ENCODE measurements at regions not wholly inside any gene's neighbourhood (a gene's known extent, or its start where the extent isn't known, plus 50 kb on each side); places are given as distances from the start of the nearest gene placed in this dataset.

GRCh38 chr3:89649431-89649830, 542.0 kb downstream of the EPHA3 start:
- Histone ChIP-seq H3K9me2 (ENCODE audit: insufficient read depth, low read length) (no peaks in the 10 kb centered on the region), H3K4me3 (ENCODE audit: low read length) (no peak overlapping the region), H4K20me1 (ENCODE audit: insufficient read depth) (no peaks in the 10 kb centered on the region), H3F3A (ENCODE audit: insufficient read depth, low read length, poor library complexity, severe bottlenecking) (no peaks in the 10 kb centered on the region), H3K9ac (ENCODE audit: low read length) (no peak overlapping the region), H3K79me2 (replicated peaks; ENCODE audit: insufficient read depth, low read length) (no peaks in the 10 kb centered on the region), H3K36me3 (ENCODE audit: insufficient read depth, low read length) (no peaks in the 10 kb centered on the region), H3K4me2 (ENCODE audit: low read length) (no peak overlapping the region), H3K9me3 (ENCODE audit: low read length) (no peaks in the 10 kb centered on the region), H2AFZ (ENCODE audit: low read depth, low read length) (no peak overlapping the region), H3K27ac (ENCODE audit: low read length) (no peak overlapping the region), H3K27me3 (ENCODE audit: insufficient read depth, low read depth, low read length) (no peaks in the 10 kb centered on the region)
- TF ChIP-seq EP300 (conservative IDR thresholded peaks at IDR 0.05; ENCODE audit: poor library complexity, severe bottlenecking) (no peak), MXI1 (conservative IDR thresholded peaks at IDR 0.05; ENCODE audit: poor library complexity, severe bottlenecking) (no peak), EZH2 (IDR thresholded peaks at IDR 0.05; ENCODE audit: borderline replicate concordance, insufficient read depth, low read length, poor library complexity, severe bottlenecking) (no peak), TAF1 (IDR thresholded peaks at IDR 0.05; ENCODE audit: low read depth) (no peak), SMC3 (conservative IDR thresholded peaks at IDR 0.05; ENCODE audit: poor library complexity) (no peak), POLR2AphosphoS5 (IDR thresholded peaks at IDR 0.05) (no peak), RAD21 (conservative IDR thresholded peaks at IDR 0.05) (no peak)
- TF ChIP-seq, protein P1, sequence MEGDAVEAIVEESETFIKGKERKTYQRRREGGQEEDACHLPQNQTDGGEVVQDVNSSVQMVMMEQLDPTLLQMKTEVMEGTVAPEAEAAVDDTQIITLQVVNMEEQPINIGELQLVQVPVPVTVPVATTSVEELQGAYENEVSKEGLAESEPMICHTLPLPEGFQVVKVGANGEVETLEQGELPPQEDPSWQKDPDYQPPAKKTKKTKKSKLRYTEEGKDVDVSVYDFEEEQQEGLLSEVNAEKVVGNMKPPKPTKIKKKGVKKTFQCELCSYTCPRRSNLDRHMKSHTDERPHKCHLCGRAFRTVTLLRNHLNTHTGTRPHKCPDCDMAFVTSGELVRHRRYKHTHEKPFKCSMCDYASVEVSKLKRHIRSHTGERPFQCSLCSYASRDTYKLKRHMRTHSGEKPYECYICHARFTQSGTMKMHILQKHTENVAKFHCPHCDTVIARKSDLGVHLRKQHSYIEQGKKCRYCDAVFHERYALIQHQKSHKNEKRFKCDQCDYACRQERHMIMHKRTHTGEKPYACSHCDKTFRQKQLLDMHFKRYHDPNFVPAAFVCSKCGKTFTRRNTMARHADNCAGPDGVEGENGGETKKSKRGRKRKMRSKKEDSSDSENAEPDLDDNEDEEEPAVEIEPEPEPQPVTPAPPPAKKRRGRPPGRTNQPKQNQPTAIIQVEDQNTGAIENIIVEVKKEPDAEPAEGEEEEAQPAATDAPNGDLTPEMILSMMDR (IDR thresholded peaks at IDR 0.05; ENCODE audit: poor library complexity, severe bottlenecking), result no peak
- TF ChIP-seq, protein P2, sequence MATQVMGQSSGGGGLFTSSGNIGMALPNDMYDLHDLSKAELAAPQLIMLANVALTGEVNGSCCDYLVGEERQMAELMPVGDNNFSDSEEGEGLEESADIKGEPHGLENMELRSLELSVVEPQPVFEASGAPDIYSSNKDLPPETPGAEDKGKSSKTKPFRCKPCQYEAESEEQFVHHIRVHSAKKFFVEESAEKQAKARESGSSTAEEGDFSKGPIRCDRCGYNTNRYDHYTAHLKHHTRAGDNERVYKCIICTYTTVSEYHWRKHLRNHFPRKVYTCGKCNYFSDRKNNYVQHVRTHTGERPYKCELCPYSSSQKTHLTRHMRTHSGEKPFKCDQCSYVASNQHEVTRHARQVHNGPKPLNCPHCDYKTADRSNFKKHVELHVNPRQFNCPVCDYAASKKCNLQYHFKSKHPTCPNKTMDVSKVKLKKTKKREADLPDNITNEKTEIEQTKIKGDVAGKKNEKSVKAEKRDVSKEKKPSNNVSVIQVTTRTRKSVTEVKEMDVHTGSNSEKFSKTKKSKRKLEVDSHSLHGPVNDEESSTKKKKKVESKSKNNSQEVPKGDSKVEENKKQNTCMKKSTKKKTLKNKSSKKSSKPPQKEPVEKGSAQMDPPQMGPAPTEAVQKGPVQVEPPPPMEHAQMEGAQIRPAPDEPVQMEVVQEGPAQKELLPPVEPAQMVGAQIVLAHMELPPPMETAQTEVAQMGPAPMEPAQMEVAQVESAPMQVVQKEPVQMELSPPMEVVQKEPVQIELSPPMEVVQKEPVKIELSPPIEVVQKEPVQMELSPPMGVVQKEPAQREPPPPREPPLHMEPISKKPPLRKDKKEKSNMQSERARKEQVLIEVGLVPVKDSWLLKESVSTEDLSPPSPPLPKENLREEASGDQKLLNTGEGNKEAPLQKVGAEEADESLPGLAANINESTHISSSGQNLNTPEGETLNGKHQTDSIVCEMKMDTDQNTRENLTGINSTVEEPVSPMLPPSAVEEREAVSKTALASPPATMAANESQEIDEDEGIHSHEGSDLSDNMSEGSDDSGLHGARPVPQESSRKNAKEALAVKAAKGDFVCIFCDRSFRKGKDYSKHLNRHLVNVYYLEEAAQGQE (IDR thresholded peaks at IDR 0.05; ENCODE audit: borderline replicate concordance), result no peak

- Histone ChIP-seq H2AFZ (ENCODE audit: low read depth, low read length) (no peak overlapping the region), H3K79me2 (replicated peaks; ENCODE audit: insufficient read depth, low read length) (no peaks in the 10 kb centered on the region), H3K4me2 (ENCODE audit: low read length) (no peak overlapping the region), H3K9me3 (ENCODE audit: low read length) (peaks cover 3% of the 10 kb centered on the region), H3F3A (ENCODE audit: insufficient read depth, low read length, poor library complexity, severe bottlenecking) (no peaks in the 10 kb centered on the region), H4K20me1 (ENCODE audit: insufficient read depth) (no peaks in the 10 kb centered on the region), H3K27ac (ENCODE audit: low read length) (no peak overlapping the region), H3K27me3 (ENCODE audit: insufficient read depth, low read depth, low read length) (no peaks in the 10 kb centered on the region), H3K9me2 (ENCODE audit: insufficient read depth, low read length) (no peaks in the 10 kb centered on the region), H3K9ac (ENCODE audit: low read length) (no peak overlapping the region), H3K36me3 (ENCODE audit: insufficient read depth, low read length) (no peaks in the 10 kb centered on the region), H3K4me3 (ENCODE audit: low read length) (no peak overlapping the region)
- TF ChIP-seq, protein P1 (IDR thresholded peaks at IDR 0.05; ENCODE audit: poor library complexity, severe bottlenecking), result no peak
- TF ChIP-seq RAD21 (conservative IDR thresholded peaks at IDR 0.05), result no peak
- no peak for TF ChIP-seq EP300 (conservative IDR thresholded peaks at IDR 0.05; ENCODE audit: poor library complexity, severe bottlenecking)
- no peak for TF ChIP-seq TAF1 (IDR thresholded peaks at IDR 0.05; ENCODE audit: low read depth)
- TF ChIP-seq, protein P2 (IDR thresholded peaks at IDR 0.05; ENCODE audit: borderline replicate concordance), result no peak
- no peak for TF ChIP-seq EZH2 (IDR thresholded peaks at IDR 0.05; ENCODE audit: borderline replicate concordance, insufficient read depth, low read length, poor library complexity, severe bottlenecking)
- no peak for TF ChIP-seq MXI1 (conservative IDR thresholded peaks at IDR 0.05; ENCODE audit: poor library complexity, severe bottlenecking)
- TF ChIP-seq SMC3 (conservative IDR thresholded peaks at IDR 0.05; ENCODE audit: poor library complexity), result no peak
- TF ChIP-seq POLR2AphosphoS5 (IDR thresholded peaks at IDR 0.05), result no peak
Measured at GRCh38 chr3:89654031-89654430, 546.6 kb downstream of the EPHA3 start.
